ENCODE measurements at regions not wholly inside any gene's neighbourhood (a gene's known extent, or its start where the extent isn't known, plus 50 kb on each side); places are given as distances from the start of the nearest gene placed in this dataset.
A peak's percentile ranks its signal among the peaks of the same experiment; 100 is the strongest.

DNA sequence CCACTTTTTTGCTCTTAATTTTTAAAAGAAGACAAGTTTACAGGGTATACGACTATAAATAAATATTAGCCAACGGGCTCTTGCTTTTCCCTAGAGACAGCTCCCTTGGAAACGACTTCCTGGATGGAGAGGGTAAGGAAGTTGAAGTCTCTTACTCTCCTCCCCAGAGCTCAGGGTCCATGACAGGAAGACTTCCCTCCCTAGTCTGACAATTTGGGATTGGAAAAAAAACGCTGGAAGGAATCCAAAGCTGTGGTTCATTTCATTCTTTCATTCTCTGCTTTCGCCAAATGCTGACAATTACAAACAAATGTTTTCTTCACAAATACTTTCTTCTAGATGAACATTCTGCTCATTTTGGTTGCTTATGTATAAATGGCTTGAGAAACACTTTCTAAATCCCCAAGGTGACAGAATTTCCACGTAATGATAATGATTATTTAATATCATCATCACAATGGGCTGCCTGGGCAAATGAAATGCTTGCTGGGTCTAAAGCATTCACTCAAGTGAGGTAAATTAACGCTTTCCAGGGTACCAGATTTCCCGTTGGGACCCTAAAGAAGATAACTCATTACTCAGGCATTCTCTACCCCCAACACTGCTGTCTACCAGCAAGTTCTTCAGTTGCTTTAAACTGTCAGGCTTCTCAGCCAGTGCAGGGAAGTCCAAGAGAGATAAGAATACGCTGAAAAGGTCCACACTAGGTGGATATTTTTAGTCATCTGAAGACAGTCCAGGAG, 139.8 kb upstream of the SLC30A5 start:
- H3K4me3 Mint-ChIP-seq, result no peak overlapping the region
- DNase-seq, result no peak
- no peaks in the 10 kb centered on the region for H3K27me3 Mint-ChIP-seq
- no peaks in the 10 kb centered on the region for H3K9me3 Mint-ChIP-seq
- no peaks in the 10 kb centered on the region for H3K36me3 Mint-ChIP-seq (ENCODE audit: low read depth)
- H3K4me1 Mint-ChIP-seq, result no peaks in the 10 kb centered on the region
- H3K27ac Mint-ChIP-seq, result no peak overlapping the region
- intact Hi-C loops (cut with micrococcal nuclease), result no loop called here

DNA sequence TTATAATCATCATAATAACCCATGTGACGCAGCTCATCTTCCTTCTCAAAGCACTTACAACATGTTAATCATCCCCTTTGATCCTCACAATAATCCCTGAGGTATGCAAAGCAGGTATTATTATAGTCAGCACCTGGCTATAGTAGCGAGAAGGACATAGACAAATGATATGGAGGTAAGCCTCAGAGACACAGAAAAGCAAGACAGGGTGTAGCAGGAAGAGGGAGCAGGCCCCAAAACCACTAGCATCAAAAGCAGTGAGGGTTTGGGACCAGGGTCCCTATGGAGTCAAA, 139.2 kb upstream of the SLC30A5 start:
- no peaks in the 10 kb centered on the region for H3K9me3 Mint-ChIP-seq
- no peak overlapping the region for H3K27ac Mint-ChIP-seq
- no peaks in the 10 kb centered on the region for H3K27me3 Mint-ChIP-seq
- DNase-seq, result no peak
- H3K36me3 Mint-ChIP-seq (ENCODE audit: low read depth), result no peaks in the 10 kb centered on the region
- intact Hi-C loops (cut with micrococcal nuclease), result no loop called here
- H3K4me3 Mint-ChIP-seq, result no peak overlapping the region
- no peaks in the 10 kb centered on the region for H3K4me1 Mint-ChIP-seq

DNA sequence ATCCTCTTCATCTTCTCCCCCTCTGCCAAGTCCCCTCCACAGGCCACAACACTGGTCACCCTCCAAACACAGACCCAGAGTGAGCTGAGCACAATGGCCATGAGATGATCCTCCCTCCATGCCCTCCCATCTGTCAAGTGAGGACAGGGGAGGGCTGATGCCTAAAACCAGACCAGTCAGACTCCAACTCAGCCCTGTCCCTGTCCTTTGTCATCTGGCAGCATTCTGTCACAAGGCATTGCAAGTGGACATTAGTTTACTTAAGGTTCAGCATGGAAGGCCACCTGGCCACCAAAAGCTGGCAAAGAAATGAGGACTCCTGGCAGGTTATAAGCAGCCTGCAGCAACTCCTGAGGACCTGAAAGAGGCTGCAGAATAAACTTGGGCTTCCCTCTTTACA, 136.2 kb upstream of the SLC30A5 start:
- H3K36me3 Mint-ChIP-seq (ENCODE audit: low read depth), result no peaks in the 10 kb centered on the region
- no peak for DNase-seq
- no peaks in the 10 kb centered on the region for H3K9me3 Mint-ChIP-seq
- intact Hi-C loops (cut with micrococcal nuclease), result no loop called here
- H3K4me1 Mint-ChIP-seq, result no peaks in the 10 kb centered on the region
- no peak overlapping the region for H3K27ac Mint-ChIP-seq
- H3K4me3 Mint-ChIP-seq, result no peak overlapping the region
- no peaks in the 10 kb centered on the region for H3K27me3 Mint-ChIP-seq

GRCh38 chr5:68958428-68958827, 135.4 kb upstream of the SLC30A5 start:
- H3K4me1 Mint-ChIP-seq, result peaks cover 3% of the 10 kb centered on the region
- no peak for DNase-seq
- H3K9me3 Mint-ChIP-seq, result no peaks in the 10 kb centered on the region
- no peak overlapping the region for H3K27ac Mint-ChIP-seq
- intact Hi-C loops (cut with micrococcal nuclease), result no loop called here
- no peaks in the 10 kb centered on the region for H3K27me3 Mint-ChIP-seq
- no peak overlapping the region for H3K4me3 Mint-ChIP-seq
- no peaks in the 10 kb centered on the region for H3K36me3 Mint-ChIP-seq (ENCODE audit: low read depth)

- no peaks in the 10 kb centered on the region for H3K27me3 Mint-ChIP-seq
- no peak overlapping the region for H3K27ac Mint-ChIP-seq
- H3K4me1 Mint-ChIP-seq, result peaks cover 3% of the 10 kb centered on the region
- H3K4me3 Mint-ChIP-seq, result no peak overlapping the region
- H3K9me3 Mint-ChIP-seq, result no peaks in the 10 kb centered on the region
- no peak for DNase-seq
- intact Hi-C loops (cut with micrococcal nuclease), result no loop called here
- H3K36me3 Mint-ChIP-seq (ENCODE audit: low read depth), result no peaks in the 10 kb centered on the region
Observed at GRCh38 chr5:68960456-68960855, 133.4 kb upstream of the SLC30A5 start.

DNA sequence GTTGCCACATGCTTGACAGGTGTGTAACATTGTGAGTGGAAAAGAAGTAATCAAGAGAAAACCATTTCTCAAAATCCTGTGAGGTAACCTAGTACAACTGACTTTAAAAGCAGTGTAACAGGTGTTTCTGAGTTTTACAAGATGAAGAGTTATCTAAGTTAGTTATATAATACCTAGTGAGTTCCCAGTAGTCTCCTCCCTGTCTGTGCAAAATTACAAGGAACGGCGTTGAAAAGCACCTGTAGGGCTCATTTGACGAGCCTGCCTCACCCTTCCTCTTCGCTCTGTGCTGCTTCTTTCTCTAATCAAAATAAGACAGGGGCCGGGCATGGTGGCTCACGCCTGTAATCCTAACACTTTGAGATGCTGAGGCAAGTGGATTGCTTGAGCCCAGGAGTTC, 132.9 kb upstream of the SLC30A5 start:
- H3K36me3 Mint-ChIP-seq (ENCODE audit: low read depth), result no peaks in the 10 kb centered on the region
- no peak for DNase-seq
- no peak overlapping the region for H3K4me3 Mint-ChIP-seq
- intact Hi-C loops (cut with micrococcal nuclease), result no loop called here
- H3K4me1 Mint-ChIP-seq, result peaks cover 3% of the 10 kb centered on the region
- H3K27ac Mint-ChIP-seq, result no peak overlapping the region
- no peaks in the 10 kb centered on the region for H3K9me3 Mint-ChIP-seq
- H3K27me3 Mint-ChIP-seq, result no peaks in the 10 kb centered on the region

- Mint-ChIP-seq H3K27ac (no peak overlapping the region), H3K4me1 (peaks cover 3% of the 10 kb centered on the region), H3K36me3 (ENCODE audit: low read depth) (no peaks in the 10 kb centered on the region), H3K4me3 (no peak overlapping the region), H3K27me3 (no peaks in the 10 kb centered on the region), H3K9me3 (no peaks in the 10 kb centered on the region)
- intact Hi-C loops (cut with micrococcal nuclease), result no loop called here
- no peak for DNase-seq
Observed at GRCh38 chr5:68961762-68962161, 132.1 kb upstream of the SLC30A5 start.

DNA sequence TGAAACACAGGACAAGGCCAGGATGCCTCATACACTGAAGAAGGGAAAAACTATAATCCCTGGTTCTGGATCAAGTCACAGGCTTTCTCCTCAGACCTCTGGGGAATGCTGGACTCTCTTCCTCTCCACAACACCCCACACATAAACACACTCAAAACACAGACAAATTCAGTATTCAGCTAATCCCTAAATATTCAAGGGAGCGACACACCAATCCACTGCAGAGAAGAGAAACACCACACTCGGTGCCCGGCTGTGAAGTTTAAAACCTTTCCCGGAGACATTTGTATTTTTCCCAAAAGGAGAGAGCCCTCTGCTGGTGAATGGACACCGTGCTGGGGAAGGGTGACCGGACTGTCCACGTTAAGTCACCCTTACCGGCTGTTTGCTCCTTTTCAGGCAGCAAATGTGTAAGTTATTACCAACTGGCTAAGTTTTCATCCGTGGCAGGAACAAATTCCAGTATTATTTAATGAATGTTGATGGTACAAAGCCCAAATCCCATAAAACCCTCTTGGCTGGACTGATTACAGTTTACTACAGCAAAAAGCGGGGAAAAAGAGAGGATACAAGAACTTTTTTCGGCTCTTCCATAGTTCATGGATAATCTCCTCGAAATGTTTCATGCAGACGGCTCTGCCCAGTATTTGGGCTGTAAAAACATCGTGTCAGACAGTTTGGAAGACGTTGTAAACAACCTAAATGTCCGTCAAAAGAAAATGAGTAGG, 130.9 kb upstream of the SLC30A5 start:
- intact Hi-C loops (cut with micrococcal nuclease), result loop anchor here (1.0 kb wide), 1 partner anchor 677 kb away; no protein-coding TSS in a partner anchor
- no peak overlapping the region for H3K4me3 Mint-ChIP-seq

GRCh38 chr5:68964679-68965078, 129.1 kb upstream of the SLC30A5 start:
- no peak for DNase-seq
- H3K4me1 Mint-ChIP-seq, result peaks cover 3% of the 10 kb centered on the region
- H3K27me3 Mint-ChIP-seq, result peaks cover 2% of the 10 kb centered on the region
- no peaks in the 10 kb centered on the region for H3K9me3 Mint-ChIP-seq
- no peak overlapping the region for H3K4me3 Mint-ChIP-seq
- no peaks in the 10 kb centered on the region for H3K36me3 Mint-ChIP-seq (ENCODE audit: low read depth)
- no peak overlapping the region for H3K27ac Mint-ChIP-seq
- intact Hi-C loops (cut with micrococcal nuclease), result no loop called here

More for the DNA sequence above, 130.9 kb upstream of the SLC30A5 start:
- Mint-ChIP-seq H3K27me3 (no peaks in the 10 kb centered on the region), H3K36me3 (ENCODE audit: low read depth) (no peaks in the 10 kb centered on the region), H3K9me3 (no peaks in the 10 kb centered on the region), H3K4me1 (peaks cover 3% of the 10 kb centered on the region), H3K27ac (no peak overlapping the region)
- DNase-seq, result peak; percentile 66

DNA sequence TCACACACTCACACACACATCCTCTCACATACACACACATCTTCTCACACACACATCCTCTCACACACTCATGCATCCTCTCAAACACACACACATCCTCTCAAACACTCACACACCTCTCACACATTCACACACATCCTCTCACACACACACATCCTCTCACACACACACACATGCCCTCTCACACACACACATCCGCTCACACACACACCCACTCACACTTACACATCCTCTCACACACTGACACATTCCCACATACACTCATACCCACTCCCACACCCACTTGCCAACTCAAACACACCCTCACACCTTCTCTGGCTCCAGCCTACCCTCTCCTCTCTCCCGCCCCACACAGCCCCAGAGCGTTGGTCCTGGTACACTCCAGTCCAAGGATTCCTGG, 127.9 kb upstream of the SLC30A5 start:
- Mint-ChIP-seq H3K9me3 (no peaks in the 10 kb centered on the region), H3K27me3 (peaks cover 3% of the 10 kb centered on the region), H3K4me1 (peaks cover 3% of the 10 kb centered on the region), H3K36me3 (ENCODE audit: low read depth) (no peaks in the 10 kb centered on the region), H3K4me3 (no peak overlapping the region), H3K27ac (no peak overlapping the region)
- intact Hi-C loops (cut with micrococcal nuclease), result no loop called here
- DNase-seq, result peak; percentile 28

DNA sequence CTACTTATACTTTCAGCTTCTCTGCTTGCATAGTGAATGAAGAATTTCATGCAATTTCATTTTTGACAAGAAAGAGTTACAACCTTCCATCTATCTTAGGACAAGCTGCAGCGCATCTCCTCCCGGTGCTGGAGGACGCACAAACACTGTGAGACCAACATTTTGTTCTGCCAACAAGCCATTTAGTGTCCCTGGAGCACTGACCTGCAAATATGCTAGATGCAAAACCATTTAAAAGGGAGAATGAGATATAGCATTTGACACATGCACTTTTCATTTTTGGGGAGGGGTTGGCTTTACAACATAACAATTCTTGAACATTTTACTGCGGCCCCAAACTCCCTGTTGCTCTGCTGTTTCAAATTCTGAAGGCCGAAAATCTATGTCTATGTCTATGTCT, 127.2 kb upstream of the SLC30A5 start:
- Mint-ChIP-seq H3K4me1 (peaks cover 3% of the 10 kb centered on the region), H3K9me3 (no peaks in the 10 kb centered on the region), H3K27me3 (peaks cover 6% of the 10 kb centered on the region), H3K36me3 (ENCODE audit: low read depth) (no peaks in the 10 kb centered on the region), H3K4me3 (no peak overlapping the region), H3K27ac (no peak overlapping the region)
- intact Hi-C loops (cut with micrococcal nuclease), result no loop called here
- DNase-seq, result no peak

DNA sequence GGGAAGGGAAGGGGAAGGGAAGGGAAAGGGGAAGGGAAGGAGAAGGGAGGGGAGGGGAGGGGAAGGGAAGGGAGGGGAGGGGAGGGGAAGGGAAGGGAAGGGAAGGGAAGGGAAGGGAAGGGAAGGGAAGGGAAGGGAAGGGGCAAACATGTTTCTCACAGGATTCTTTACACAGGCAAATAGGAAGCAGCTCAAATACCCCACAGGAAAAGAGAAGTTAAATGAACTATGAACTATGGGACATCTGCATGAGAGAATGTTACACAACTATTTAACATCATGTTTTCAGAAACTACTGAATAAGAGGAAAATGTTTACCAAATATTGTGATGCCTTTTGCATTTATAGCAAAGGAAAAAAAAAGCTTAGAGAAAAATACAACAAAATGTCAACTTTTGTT, 125.4 kb upstream of the SLC30A5 start:
- intact Hi-C loops (cut with micrococcal nuclease), result no loop called here
- no peak for DNase-seq
- Mint-ChIP-seq H3K4me1 (no peaks in the 10 kb centered on the region), H3K4me3 (no peak overlapping the region), H3K36me3 (ENCODE audit: low read depth) (no peaks in the 10 kb centered on the region), H3K27ac (no peak overlapping the region), H3K27me3 (peaks cover 6% of the 10 kb centered on the region), H3K9me3 (no peaks in the 10 kb centered on the region)

DNA sequence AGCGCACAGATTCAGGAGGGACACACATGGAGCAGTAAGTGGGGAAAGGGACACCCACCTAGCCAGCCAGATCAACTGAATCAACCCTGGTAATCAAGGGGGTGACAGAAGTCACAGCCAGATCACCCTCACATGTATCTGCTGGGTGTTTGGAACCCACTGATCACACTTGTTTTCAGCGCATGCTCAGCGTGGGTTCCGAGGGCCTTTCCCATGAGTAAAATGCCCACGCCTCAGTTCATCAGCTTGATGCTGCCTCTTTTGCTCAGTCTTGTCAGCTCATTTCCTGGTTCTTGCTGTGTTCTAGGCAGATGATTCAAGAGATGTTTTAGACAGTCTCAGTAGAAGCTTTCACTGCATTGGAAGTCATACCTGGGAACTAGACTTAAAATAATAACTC, 123.2 kb upstream of the SLC30A5 start:
- Mint-ChIP-seq H3K9me3 (peaks cover 1% of the 10 kb centered on the region), H3K27ac (no peak overlapping the region), H3K27me3 (peaks cover 7% of the 10 kb centered on the region), H3K36me3 (ENCODE audit: low read depth) (no peaks in the 10 kb centered on the region), H3K4me3 (no peak overlapping the region), H3K4me1 (no peaks in the 10 kb centered on the region)
- intact Hi-C loops (cut with micrococcal nuclease), result no loop called here
- no peak for DNase-seq

GRCh38 chr5:68973696-68974095, 120.1 kb upstream of the SLC30A5 start:
- H3K9me3 Mint-ChIP-seq, result peaks cover 12% of the 10 kb centered on the region
- H3K4me3 Mint-ChIP-seq, result no peak overlapping the region
- no peaks in the 10 kb centered on the region for H3K4me1 Mint-ChIP-seq
- H3K36me3 Mint-ChIP-seq (ENCODE audit: low read depth), result no peaks in the 10 kb centered on the region
- peaks cover 11% of the 10 kb centered on the region for H3K27me3 Mint-ChIP-seq
- intact Hi-C loops (cut with micrococcal nuclease), result no loop called here
- no peak overlapping the region for H3K27ac Mint-ChIP-seq
- no peak for DNase-seq

- H3K4me3 Mint-ChIP-seq, result no peak overlapping the region
- peaks cover 7% of the 10 kb centered on the region for H3K9me3 Mint-ChIP-seq
- intact Hi-C loops (cut with micrococcal nuclease), result no loop called here
- no peaks in the 10 kb centered on the region for H3K4me1 Mint-ChIP-seq
- H3K36me3 Mint-ChIP-seq (ENCODE audit: low read depth), result no peaks in the 10 kb centered on the region
- peaks cover 23% of the 10 kb centered on the region for H3K27me3 Mint-ChIP-seq
- no peak for DNase-seq
- H3K27ac Mint-ChIP-seq, result no peak overlapping the region
Observed at GRCh38 chr5:68983043-68983442, 110.8 kb upstream of the SLC30A5 start.
